CD8-positive, alpha-beta memory T cell (primary cell): ENCODE measurements at regions not wholly inside any gene's neighbourhood (a gene's known extent, or its start where the extent isn't known, plus 50 kb on each side); places are given as distances from the start of the nearest gene placed in this dataset.

Experiments
- CTCF ChIA-PET: fragments of 350-600 bp; sonication (Branson Sonifier 250); formaldehyde crosslinking; loops from one replicate; lab custom pipeline; 2021; ENCODE audit warnings: antibody characterized with exemption; lab: Charles Lee
- POLR2A ChIA-PET: fragments of 350-600 bp; sonication (Branson Sonifier 250); formaldehyde crosslinking; loops from one replicate; lab custom pipeline; 2021; ENCODE audit warnings: antibody characterized with exemption; lab: Charles Lee
- DNase-seq, 5 donors: peaks; one replicate each; pipeline versions ENCODE4 v3.0.0 to v3.0.0-alpha.2; 2020 to 2022; ENCODE audit warnings: mixed read lengths in 1 of 5
- H3K27ac ChIP-seq: one replicate; pipeline ENCODE4 v1.7.0; 2013; ENCODE audit warnings: low read depth, mild to moderate bottlenecking, low read length, moderate library complexity
- H3K27me3 ChIP-seq: 2 replicates; pipeline ENCODE4 v1.7.0; 2013; ENCODE audit warnings: low read length, mild to moderate bottlenecking; ENCODE audit not compliant: insufficient read depth, poor library complexity, severe bottlenecking
- H3K36me3 ChIP-seq: 2 replicates; pipeline ENCODE4 v1.7.0; 2013; ENCODE audit warnings: mild to moderate bottlenecking, low read length, moderate library complexity; ENCODE audit not compliant: insufficient read depth
- H3K4me1 ChIP-seq: 2 replicates; pipeline ENCODE4 v1.7.0; 2013; ENCODE audit warnings: mild to moderate bottlenecking, low read length, moderate library complexity; ENCODE audit not compliant: insufficient read depth
- H3K4me3 ChIP-seq: 2 replicates; pipeline ENCODE4 v1.7.0; 2013; ENCODE audit warnings: mild to moderate bottlenecking, low read length
- H3K9me3 ChIP-seq: 2 replicates; pipeline ENCODE4 v1.7.0; 2013; ENCODE audit warnings: mild to moderate bottlenecking, low read length
- H3K27ac Mint-ChIP-seq, 8 donors: one replicate each; pipeline ENCODE4 v1.8.0; 2020 to 2021; ENCODE audit warnings: mixed read lengths in 8 of 8, mild to moderate bottlenecking in 6 of 8, inconsistent platforms in 3 of 8, moderate library complexity in 3 of 8
- H3K27me3 Mint-ChIP-seq, 2 donors: one replicate each; pipeline ENCODE4 v1.8.0; 2020 to 2021; ENCODE audit warnings: mixed read lengths in 2 of 2, mild to moderate bottlenecking in 1 of 2, moderate library complexity in 1 of 2
- H3K36me3 Mint-ChIP-seq, 3 donors: one replicate each; pipeline ENCODE4 v1.8.0; 2020 to 2021; ENCODE audit warnings: mixed read lengths in 3 of 3, inconsistent platforms in 1 of 3, mild to moderate bottlenecking in 1 of 3
- H3K4me1 Mint-ChIP-seq, 3 donors: one replicate each; pipeline ENCODE4 v1.8.0; 2020 to 2021; ENCODE audit warnings: mixed read lengths in 3 of 3, inconsistent platforms in 1 of 3, mild to moderate bottlenecking in 1 of 3
- H3K4me3 Mint-ChIP-seq, 7 donors: one replicate each; pipeline ENCODE4 v1.8.0; 2020 to 2021; ENCODE audit warnings: mixed read lengths in 7 of 7, mild to moderate bottlenecking in 6 of 7, moderate library complexity in 4 of 7, inconsistent platforms in 2 of 7
- H3K9me3 Mint-ChIP-seq, 5 donors: one replicate each; pipeline ENCODE4 v1.8.0; 2020 to 2022; ENCODE audit warnings: mixed read lengths in 5 of 5, mild to moderate bottlenecking in 3 of 5, moderate library complexity in 2 of 5, inconsistent platforms in 1 of 5

- POLR2A ChIA-PET: no interaction called here
- no peaks in the 10 kb centered on the region for H3K27me3 Mint-ChIP-seq
These were observed 101.6 kb upstream of the DPT start for GRCh38 chr1:168830562-168830961.

GRCh38 chr1:168832661-168833060, 103.7 kb upstream of the DPT start:
- Histone ChIP-seq H3K27me3 (no peaks in the 10 kb centered on the region), H3K9me3 (no peaks in the 10 kb centered on the region), H3K36me3 (no peaks in the 10 kb centered on the region), H3K4me3 (no peak overlapping the region), H3K4me1 (peaks cover 15% of the 10 kb centered on the region), H3K27ac (no peak overlapping the region)
- Mint-ChIP-seq H3K27ac (peak overlapping the region in 2 of 8 donors; percentile 7 to 49), H3K4me1 (peaks cover 21 to 23% (median 22%) of the 10 kb centered on the region in 3 donors), H3K36me3 (no peaks in the 10 kb centered on the region), H3K27me3 (no peaks in the 10 kb centered on the region), H3K4me3 (no peak overlapping the region), H3K9me3 (no peaks in the 10 kb centered on the region)
- DNase-seq: no peak
- POLR2A ChIA-PET: no interaction called here
- CTCF ChIA-PET: no interaction called here

More at GRCh38 chr1:168830562-168830961, 101.6 kb upstream of the DPT start:
- H3K27ac Mint-ChIP-seq: no peak overlapping the region
- H3K27ac ChIP-seq: no peak overlapping the region
- peaks cover 21 to 23% (median 22%) of the 10 kb centered on the region in 3 donors for H3K4me1 Mint-ChIP-seq
- no peaks in the 10 kb centered on the region for H3K36me3 ChIP-seq
- no peaks in the 10 kb centered on the region for H3K36me3 Mint-ChIP-seq
- no peak overlapping the region for H3K4me3 Mint-ChIP-seq
- no peaks in the 10 kb centered on the region for H3K9me3 Mint-ChIP-seq
- H3K9me3 ChIP-seq: no peaks in the 10 kb centered on the region
- CTCF ChIA-PET: no interaction called here
- H3K4me3 ChIP-seq: no peak overlapping the region
- no peaks in the 10 kb centered on the region for H3K27me3 ChIP-seq
- DNase-seq: no peak
- peaks cover 15% of the 10 kb centered on the region for H3K4me1 ChIP-seq

- no peaks in the 10 kb centered on the region for H3K9me3 ChIP-seq
- Mint-ChIP-seq H3K36me3 (no peaks in the 10 kb centered on the region), H3K27ac (peak overlapping the region in 6 of 8 donors; percentile 1 to 81 (median 78)), H3K27me3 (no peaks in the 10 kb centered on the region), H3K4me3 (peak overlapping the region in 4 of 7 donors; percentile 1 to 68 (median 35)), H3K9me3 (no peaks in the 10 kb centered on the region), H3K4me1 (peaks cover 21 to 23% (median 22%) of the 10 kb centered on the region in 3 donors)
- ChIA-PET CTCF (no interaction called here), POLR2A (interaction anchor here (0.6 kb wide), 1 partner anchor 878 kb away, joined by 3 read pairs; no protein-coding TSS in a partner anchor)
- H3K4me3 ChIP-seq: no peak overlapping the region
- H3K27ac ChIP-seq: no peak overlapping the region
- no peaks in the 10 kb centered on the region for H3K36me3 ChIP-seq
- H3K27me3 ChIP-seq: no peaks in the 10 kb centered on the region
- H3K4me1 ChIP-seq: peaks cover 15% of the 10 kb centered on the region
- DNase-seq: no peak
These were observed 104.4 kb upstream of the DPT start for GRCh38 chr1:168833362-168833761.

- ChIA-PET POLR2A (interaction anchor here (0.6 kb wide), 1 partner anchor 878 kb away, joined by 3 read pairs; no protein-coding TSS in a partner anchor), CTCF (no interaction called here)
These were observed 104.8 kb upstream of the DPT start for GRCh38 chr1:168833801-168834224.

GRCh38 chr1:168834225-168834872, 105.3 kb upstream of the DPT start:
- H3K9me3 ChIP-seq: no peaks in the 10 kb centered on the region
- no peaks in the 10 kb centered on the region for H3K36me3 Mint-ChIP-seq
- H3K27ac Mint-ChIP-seq: peak overlapping the region in 5 of 8 donors; percentile 62 to 81 (median 78)
- no peak overlapping the region for H3K27ac ChIP-seq
- H3K9me3 Mint-ChIP-seq: no peaks in the 10 kb centered on the region
- peak overlapping the region in 4 of 7 donors; percentile 44 to 68 (median 62) for H3K4me3 Mint-ChIP-seq
- no peaks in the 10 kb centered on the region for H3K27me3 ChIP-seq
- CTCF ChIA-PET: no interaction called here
- DNase-seq: no peak
- H3K27me3 Mint-ChIP-seq: no peaks in the 10 kb centered on the region
- H3K4me1 ChIP-seq: peaks cover 15% of the 10 kb centered on the region
- H3K4me1 Mint-ChIP-seq: peaks cover 21 to 23% (median 22%) of the 10 kb centered on the region in 3 donors
- POLR2A ChIA-PET: no interaction called here
- no peaks in the 10 kb centered on the region for H3K36me3 ChIP-seq
- H3K4me3 ChIP-seq: no peak overlapping the region

More at GRCh38 chr1:168833801-168834224, 104.8 kb upstream of the DPT start:
- H3K4me3 Mint-ChIP-seq: peak overlapping the region in 6 of 7 donors; percentile 1 to 68 (median 60)
- peak overlapping the region in 7 of 8 donors; percentile 1 to 81 (median 77) for H3K27ac Mint-ChIP-seq
- H3K9me3 Mint-ChIP-seq: no peaks in the 10 kb centered on the region
- H3K4me1 Mint-ChIP-seq: peaks cover 21 to 23% (median 22%) of the 10 kb centered on the region in 3 donors
- Histone ChIP-seq H3K27ac (no peak overlapping the region), H3K9me3 (no peaks in the 10 kb centered on the region), H3K4me1 (peaks cover 15% of the 10 kb centered on the region), H3K36me3 (no peaks in the 10 kb centered on the region), H3K4me3 (no peak overlapping the region), H3K27me3 (no peaks in the 10 kb centered on the region)
- DNase-seq: no peak
- H3K36me3 Mint-ChIP-seq: no peaks in the 10 kb centered on the region
- no peaks in the 10 kb centered on the region for H3K27me3 Mint-ChIP-seq

GRCh38 chr1:168835176-168835575, 106.2 kb upstream of the DPT start:
- Mint-ChIP-seq H3K27ac (no peak overlapping the region), H3K9me3 (no peaks in the 10 kb centered on the region), H3K27me3 (no peaks in the 10 kb centered on the region), H3K4me1 (peaks cover 21 to 23% (median 22%) of the 10 kb centered on the region in 3 donors), H3K36me3 (no peaks in the 10 kb centered on the region), H3K4me3 (no peak overlapping the region)
- Histone ChIP-seq H3K4me3 (no peak overlapping the region), H3K27ac (no peak overlapping the region), H3K36me3 (no peaks in the 10 kb centered on the region), H3K9me3 (no peaks in the 10 kb centered on the region), H3K4me1 (peaks cover 15% of the 10 kb centered on the region), H3K27me3 (no peaks in the 10 kb centered on the region)
- ChIA-PET POLR2A (no interaction called here), CTCF (no interaction called here)
- DNase-seq: no peak

GRCh38 chr1:168835791-168836190, 106.8 kb upstream of the DPT start:
- H3K4me1 Mint-ChIP-seq: peaks cover 21 to 23% (median 22%) of the 10 kb centered on the region in 3 donors
- DNase-seq: no peak
- POLR2A ChIA-PET: no interaction called here
- no peaks in the 10 kb centered on the region for H3K9me3 Mint-ChIP-seq
- CTCF ChIA-PET: no interaction called here
- H3K27me3 Mint-ChIP-seq: no peaks in the 10 kb centered on the region
- no peaks in the 10 kb centered on the region for H3K36me3 Mint-ChIP-seq
- Histone ChIP-seq H3K27ac (no peak overlapping the region), H3K36me3 (no peaks in the 10 kb centered on the region), H3K27me3 (no peaks in the 10 kb centered on the region), H3K4me3 (no peak overlapping the region), H3K9me3 (no peaks in the 10 kb centered on the region), H3K4me1 (peaks cover 15% of the 10 kb centered on the region)
- H3K27ac Mint-ChIP-seq: peak overlapping the region in 1 of 8 donors; percentile 17
- no peak overlapping the region for H3K4me3 Mint-ChIP-seq

- H3K4me1 ChIP-seq: peaks cover 15% of the 10 kb centered on the region
- DNase-seq: no peak
- no peaks in the 10 kb centered on the region for H3K36me3 Mint-ChIP-seq
- no peak overlapping the region for H3K27ac Mint-ChIP-seq
- no peak overlapping the region for H3K27ac ChIP-seq
- no peaks in the 10 kb centered on the region for H3K9me3 Mint-ChIP-seq
- H3K27me3 ChIP-seq: no peaks in the 10 kb centered on the region
- H3K9me3 ChIP-seq: no peaks in the 10 kb centered on the region
- H3K4me3 Mint-ChIP-seq: no peak overlapping the region
- H3K36me3 ChIP-seq: no peaks in the 10 kb centered on the region
- ChIA-PET CTCF (no interaction called here), POLR2A (no interaction called here)
- peaks cover 21 to 23% (median 22%) of the 10 kb centered on the region in 3 donors for H3K4me1 Mint-ChIP-seq
- no peak overlapping the region for H3K4me3 ChIP-seq
- H3K27me3 Mint-ChIP-seq: no peaks in the 10 kb centered on the region
These were observed 107.5 kb upstream of the DPT start for GRCh38 chr1:168836469-168836868.
